HG03432 (cell line): ENCODE measurements at regions not wholly inside any gene's neighbourhood (a gene's known extent, or its start where the extent isn't known, plus 50 kb on each side); places are given as distances from the start of the nearest gene placed in this dataset.
"Not testable (repeated sequence)": the region's sequence is repeated elsewhere in the genome, so short reads cannot be mapped to it uniquely, and the experiment has no call there.

Experiments used
- ATAC-seq: cut with Tn5 transposase; IDR thresholded peaks from one replicate; pipeline ENCODE4 v1.9.1; 2021; ENCODE audit warnings: mild to moderate bottlenecking, moderate library complexity; ENCODE audit not compliant: unreplicated experiment

DNA sequence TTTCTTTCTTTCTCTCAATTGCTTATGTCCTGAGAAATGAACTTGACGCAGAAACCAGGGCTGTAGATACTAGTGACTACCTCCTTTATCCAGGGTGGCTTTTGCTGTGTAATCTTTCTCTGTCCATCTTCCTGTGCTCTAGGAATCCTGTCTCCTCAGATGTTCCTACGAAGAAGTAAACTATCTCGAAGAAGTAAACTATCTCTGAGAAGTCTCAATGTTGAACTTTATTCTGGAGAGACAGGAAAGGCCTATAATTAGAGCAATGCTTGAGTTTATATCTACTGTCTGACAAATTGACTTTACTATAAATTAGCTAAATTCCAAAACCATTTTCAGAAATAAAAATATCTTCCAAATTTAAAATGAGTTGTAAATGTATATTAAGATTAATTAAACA, 541.5 kb upstream of the DPP6 start:
- no peak for ATAC-seq

DNA sequence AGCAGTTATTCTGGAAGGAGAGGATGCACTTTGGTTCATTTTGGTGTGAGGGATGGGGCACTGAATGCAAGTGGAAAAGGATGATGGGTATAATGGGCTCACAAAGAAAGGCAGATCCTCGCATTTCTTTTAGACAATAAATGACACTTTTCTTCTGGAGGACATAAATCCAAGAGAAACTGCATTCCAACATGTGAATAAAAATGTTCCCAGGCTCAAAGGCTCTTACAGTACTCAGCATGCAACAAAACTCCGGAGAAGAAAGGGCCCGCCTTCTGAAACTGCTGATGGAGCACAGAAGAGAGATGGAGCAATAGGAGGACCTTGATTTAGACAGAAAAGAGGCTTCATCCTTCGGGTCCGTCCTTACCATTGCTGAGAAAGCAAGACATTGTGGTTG, 538.2 kb upstream of the DPP6 start:
- ATAC-seq = no peak

DNA sequence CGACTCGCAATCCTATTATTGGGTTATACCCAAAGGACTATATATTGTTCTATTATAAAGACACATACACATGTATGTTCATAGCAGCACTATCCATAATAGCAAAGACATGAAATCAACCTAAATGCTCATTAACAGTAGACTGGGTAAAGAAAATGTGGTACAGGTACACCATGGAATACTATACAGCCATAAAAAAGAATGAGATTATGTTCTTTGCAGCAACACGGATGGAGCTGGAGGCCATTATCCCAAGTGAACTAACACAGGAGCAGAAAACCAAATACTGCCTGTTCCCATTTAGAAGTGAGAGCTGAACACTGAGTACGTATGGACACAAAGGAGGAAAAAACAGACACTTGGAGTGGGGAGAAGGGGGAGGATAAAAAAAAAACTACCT, 536.8 kb upstream of the DPP6 start:
- no peak for ATAC-seq

DNA sequence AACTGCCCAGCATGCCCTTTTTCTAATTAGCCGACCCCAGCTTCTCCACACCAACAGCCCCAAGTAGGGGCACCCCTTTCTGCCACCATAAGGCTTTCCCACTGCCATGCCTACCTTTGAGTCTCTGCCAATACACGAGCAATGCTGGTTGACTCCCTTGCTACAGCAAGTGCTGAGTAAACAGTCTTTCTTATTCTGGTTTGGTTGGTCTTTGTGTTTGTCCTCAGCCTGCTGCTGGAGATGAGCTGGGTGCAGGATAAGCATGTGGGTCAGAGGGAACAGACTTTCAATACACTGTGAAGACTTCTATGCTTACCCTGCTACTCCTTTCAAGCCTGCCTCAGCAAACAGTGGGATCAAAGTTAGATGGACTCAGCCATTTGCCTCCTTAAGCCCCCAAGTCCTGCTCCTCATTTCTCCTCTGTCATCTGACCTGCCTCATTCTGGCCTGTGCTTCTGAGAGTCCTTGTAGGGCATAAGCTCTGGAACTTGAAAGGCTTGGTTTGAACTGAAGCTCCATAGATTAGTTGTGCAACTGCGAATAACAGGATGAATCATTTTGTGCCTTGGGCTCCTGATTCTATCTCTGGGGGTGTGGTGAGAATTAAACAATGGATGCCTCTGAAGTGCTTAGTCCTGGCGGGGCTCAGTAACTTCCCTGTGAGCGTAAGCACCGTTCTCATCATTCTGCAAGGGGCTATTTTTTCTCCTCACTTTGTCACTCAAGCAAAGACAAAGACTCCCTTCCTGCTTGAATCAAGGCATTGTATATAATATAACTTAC, 533.8 kb upstream of the DPP6 start:
- ATAC-seq = no peak

DNA sequence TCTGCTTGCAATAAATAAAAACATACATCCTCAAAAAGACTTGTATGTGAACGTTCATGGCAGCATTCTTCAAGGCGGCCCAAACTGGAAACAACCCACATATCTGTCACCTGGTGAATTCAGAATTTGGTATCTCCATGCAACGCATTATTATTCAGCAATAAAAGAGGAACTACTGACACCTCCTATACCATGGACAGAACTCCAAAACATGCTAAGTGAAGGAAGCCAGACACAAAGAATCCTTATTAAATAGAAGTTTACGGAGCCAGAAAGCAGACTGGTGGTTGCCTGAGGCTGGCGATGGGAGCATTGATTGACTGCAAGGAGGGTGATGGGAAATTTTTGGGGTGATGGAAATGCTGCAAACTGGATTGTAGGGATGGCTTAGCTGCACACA, 530.8 kb upstream of the DPP6 start:
- no peak for ATAC-seq

DNA sequence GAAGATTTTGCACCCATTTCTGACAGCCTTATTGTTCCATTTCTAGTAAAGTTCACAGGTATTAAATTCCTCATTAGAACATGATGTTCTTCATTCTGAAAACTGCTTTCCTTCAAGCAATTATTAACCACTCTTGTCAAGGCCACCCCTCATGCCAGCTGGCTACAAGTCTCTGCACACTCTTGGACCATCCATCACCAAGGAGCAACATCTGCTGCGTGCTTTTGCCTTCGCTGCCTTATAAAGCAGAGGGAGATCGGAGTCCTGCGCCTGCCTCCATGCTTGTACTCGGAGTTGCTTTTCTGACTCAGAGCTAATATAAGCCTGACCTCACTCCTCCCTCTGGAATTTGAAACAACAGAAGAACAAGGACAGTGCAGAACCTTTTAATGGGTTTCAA, 529.9 kb upstream of the DPP6 start:
- ATAC-seq = no peak

DNA sequence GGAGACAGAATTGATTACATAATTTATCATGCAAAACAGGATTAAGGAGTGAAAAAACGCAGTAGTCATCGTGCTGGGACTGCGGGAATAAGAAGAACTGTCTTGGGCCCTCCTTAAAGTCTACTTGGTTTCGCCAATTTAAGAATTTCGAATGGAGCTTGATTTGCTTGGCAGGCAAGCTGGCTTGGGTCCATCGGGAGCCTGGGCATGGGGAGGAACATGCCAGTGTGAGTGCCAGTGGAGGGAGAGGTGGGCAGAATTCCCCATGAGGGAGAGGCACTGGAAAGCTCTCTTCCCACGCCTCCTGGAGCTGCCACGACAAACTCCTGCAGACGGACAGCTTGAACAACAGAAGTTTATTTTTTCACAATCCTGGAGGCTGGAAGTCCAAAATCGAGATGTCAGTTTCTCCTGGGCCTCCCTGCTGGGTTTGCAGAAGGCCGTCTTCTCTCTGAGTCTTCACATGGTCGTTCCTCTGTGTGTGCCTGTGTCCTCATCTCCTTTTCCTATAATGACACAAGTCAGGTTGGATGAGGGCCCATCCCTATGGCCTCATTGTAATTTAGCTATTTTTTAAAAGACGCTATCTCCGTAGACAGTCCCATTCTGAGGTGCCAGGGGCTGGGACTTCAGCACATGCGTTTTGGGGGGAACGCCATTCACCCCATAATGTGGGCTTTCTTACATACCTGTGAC, 528.7 kb upstream of the DPP6 start:
- no peak for ATAC-seq

DNA sequence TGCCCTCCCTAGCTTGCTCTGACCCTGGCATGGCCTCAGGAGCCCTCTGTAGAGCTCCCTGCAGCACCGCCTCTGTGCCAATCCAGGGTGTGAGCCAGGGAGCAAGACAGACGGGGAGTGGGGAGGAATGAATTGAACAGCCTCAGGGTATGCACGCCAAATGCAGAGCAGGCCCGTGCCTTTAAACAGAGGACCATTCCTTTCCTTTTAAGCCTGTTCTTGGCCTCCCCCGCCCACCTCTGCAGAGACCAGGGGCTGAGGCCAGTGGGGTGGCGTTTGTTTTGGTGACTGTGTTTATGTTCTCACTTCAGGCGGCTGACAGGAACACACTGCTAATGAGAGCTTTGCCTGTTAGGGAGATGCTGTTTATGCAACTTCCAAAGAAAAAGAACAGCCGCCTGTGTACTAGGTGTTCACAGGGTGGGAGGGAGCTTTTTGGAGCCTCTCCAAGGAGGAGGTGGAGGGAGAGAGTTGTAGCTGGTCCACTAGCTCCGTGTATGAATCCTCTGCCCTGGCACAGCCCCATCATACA, 528.1 kb upstream of the DPP6 start:
- no peak for ATAC-seq

DNA sequence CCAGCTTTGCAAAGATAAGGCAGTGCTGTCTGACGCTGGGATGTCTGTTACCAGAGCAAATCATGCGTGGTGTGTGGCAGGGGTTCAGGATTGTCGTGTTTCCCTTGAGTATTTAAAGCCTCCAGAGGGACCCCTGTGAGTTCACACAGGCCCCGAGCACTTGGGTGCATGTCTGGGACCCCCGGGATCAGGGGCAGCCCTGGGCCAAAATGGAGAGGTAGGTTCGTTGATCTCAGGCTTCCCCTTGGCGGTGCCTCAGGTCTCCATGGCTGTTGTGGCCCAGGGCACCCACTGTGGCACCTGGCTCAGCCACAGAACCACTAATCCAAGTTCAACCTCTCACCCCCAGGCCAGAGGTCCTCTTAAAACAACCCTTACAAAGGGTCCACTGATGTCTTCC, 523.1 kb upstream of the DPP6 start:
- ATAC-seq = no peak

DNA sequence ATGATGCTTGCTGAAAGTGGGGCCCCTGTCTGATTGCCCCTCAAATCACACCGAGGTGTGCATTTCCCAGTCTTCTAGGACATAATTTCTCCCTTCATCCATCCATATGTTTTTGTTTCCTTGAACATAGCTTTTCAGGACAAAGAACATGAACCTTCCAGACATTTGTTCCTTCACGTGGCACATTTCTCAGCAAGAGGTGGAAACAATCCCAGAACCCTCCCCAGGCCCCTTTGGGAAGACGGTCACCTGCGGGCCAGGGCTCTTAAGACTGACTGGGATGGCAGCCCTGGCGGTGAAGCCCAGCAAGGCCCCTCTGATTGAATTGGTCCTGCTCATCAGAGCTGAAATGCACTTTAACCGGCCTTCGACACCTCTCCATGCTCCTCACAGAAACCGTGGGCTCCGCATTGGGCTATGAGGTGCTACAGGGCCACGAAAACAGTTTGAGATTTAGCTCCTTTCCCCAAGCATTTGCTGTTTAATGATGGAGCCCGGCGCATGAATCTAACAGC, 522.5 kb upstream of the DPP6 start:
- ATAC-seq = no peak

DNA sequence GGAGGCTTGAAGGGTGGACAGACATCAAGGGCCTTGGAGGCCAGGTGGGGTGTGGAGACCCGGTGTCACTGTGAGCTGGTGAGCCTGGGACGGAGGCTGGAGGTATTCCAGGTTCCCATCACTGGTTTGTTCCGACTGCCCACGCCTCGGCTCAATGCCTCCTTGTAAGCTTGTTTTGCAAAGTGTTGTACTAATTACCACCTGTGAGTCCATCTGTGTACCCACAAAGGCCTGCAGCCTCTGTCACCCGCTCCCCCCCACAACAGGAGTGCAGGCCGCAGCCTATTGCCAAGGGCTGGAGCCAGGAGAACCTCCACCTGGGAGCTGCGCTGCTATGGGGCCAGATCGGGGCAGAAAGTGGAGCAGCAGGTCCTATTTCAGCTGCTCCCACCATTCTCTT, 521.8 kb upstream of the DPP6 start:
- no peak for ATAC-seq

DNA sequence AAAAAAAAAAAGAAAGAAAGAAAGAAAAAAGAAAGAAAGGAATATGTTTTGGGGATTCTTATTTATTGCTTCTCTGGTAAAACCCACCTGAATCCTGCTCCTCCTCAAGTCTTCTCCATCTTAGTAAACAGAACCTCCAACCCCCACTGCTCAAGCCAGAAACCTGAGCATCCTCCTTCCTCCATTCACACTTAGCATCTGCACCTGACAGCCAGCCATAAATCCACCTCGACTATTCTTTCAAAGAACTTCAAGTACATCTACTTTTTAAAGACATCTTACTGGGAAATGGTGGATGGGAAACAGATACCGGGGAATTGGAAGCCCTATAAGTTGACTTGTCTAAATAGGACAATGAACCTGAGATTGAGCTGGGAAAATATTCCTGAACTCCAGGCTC, 519.9 kb upstream of the DPP6 start:
- ATAC-seq = no peak

DNA sequence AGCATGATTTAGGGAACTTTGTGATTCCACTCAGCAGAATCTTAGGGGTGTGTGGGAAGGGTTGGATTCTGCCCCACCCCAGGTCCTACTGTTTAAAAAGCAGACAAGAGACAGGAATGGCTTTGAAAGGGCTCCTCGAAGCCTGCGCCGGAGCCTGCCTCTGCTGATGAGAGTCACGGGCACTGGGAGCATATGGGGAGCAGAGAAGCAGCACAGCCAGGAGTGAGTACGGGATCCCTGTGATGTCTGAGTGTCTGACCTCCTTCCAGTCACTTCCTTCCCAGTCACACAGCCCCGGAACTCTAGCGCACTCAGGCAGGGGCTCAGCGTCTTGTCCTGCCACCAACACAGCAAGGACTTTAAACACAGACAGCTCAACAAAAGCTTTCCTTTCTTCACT, 514.9 kb upstream of the DPP6 start:
- ATAC-seq = no peak

DNA sequence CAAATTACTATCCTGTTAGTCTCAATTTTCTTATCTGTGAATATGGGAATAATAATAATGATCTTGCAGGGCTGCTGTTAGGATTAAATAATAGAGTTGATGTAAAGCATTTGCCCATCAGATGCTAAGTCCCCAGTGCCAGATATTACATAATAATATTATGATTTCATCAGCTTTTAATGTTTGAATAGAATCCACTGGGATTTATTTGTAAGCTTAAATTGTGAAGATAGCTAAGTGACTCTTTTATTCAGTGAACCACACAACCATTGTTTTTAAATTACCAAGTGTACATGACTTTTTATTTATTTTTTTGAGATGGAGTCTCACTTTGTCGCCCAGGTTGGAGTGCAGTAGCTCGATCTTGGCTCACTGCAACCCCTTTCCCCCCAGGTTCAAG, 510.3 kb upstream of the DPP6 start:
- ATAC-seq = no peak

DNA sequence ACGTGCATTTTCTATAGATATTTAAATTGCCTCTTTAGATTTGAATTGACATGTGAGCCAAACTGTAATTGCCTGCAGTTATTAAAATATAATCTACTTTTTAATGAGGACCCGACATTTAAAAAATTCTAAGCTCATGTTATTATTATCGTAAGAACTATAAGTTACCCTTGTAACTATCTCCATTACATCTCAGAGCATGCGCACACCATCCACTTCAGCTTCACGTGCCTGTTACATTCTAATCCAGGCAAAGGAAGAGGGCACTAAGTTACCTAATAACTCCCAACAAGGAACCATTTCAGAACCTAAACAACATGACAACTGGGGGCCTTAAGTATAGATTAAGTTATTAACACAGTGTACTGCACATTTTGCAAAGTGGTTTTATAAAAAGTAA, 509.0 kb upstream of the DPP6 start:
- ATAC-seq = no peak

DNA sequence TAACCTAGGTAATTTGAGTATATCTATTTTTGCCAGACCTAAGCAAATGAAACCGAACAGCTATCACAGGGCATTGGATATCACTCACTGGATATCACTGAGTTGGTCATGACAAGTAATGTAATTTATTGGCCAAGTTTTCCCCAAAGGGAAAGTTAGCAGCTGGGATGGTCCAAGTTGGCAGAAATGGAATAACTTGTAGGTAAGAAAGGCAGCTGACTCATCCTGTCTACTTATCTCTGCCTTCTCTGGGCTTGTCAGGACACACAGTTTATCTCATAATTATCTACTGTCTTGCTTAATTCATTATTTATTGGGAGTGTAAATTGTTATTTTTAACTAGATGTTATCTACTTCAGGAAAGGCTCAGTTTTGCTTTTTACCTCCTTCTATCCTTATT, 502.0 kb upstream of the DPP6 start:
- ATAC-seq = no peak

DNA sequence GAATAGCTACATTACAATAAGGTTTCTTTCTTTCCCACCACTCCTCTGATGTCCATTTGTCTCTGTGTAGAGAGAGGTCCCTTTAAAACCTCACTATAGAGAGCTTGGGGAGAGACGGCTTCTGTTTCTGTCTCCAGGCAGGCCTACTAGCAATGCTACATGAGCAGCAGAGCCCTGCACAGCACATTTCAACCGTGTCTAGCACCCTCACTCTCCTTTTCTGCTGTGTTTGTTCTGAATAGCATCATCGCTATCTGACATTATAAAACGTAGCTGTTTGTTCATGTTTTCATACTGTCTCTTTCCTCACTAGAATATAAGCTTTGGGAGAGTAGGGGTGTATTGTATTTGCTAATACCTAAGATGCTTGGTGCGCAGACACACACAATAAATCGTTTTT, 487.8 kb upstream of the DPP6 start:
- no peak for ATAC-seq

DNA sequence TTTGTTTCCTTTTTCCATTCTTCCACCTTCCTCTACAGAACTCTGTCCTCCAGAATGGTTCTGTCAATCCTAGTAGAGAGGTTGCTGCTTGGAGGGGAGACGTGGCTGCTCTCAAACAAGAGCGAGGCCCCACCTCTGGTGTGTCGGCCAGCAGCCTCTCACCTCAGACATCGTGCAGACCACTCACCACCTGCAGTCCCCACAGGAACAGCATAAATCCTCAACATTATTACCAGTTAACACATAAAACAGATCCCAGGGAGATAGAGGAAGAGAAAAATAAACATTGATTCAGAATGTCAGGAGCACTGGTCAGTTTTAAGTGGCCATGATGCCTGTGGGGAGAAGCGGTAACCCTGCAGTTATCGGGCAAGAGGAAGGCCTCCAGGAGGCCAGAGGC, 485.9 kb upstream of the DPP6 start:
- ATAC-seq = no peak

DNA sequence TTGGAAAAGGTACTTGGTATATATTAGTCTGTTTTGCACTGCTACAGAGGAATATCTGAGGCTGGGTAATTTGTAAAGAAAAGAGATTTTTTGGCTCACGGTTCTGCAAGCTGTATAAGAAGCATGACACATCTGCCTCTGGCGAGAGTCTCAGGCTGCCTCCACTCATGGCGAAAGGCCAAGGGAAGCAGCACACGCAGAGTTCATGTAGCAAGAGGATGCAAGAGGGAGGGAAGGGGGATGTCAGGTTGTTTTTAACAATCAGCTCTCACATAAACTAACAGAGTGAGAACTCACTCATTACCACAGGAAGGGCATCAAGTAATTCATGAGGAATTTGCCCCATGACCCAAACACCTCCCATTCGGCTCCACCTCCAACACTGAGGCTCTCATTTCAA, 484.8 kb upstream of the DPP6 start:
- no peak for ATAC-seq

DNA sequence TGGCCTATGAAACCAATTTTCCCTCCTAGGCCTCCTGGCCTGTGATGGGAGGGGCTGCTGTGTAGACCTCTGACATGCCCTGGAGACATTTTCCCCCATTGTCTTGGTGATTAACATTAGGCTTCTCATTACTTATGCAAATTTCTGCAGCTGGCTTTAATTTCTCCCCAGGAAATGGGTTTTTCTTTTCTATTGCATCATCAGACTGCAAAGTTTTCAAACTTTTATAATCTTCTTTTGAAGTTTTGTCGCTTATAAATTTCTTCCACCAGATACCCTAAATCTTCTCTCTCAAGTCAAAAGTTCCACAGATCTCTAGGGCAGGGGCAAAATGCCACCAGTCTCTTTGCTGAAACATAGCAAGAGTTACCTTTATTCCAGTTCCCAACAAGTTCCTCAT, 482.7 kb upstream of the DPP6 start:
- ATAC-seq = not testable (repeated sequence)

DNA sequence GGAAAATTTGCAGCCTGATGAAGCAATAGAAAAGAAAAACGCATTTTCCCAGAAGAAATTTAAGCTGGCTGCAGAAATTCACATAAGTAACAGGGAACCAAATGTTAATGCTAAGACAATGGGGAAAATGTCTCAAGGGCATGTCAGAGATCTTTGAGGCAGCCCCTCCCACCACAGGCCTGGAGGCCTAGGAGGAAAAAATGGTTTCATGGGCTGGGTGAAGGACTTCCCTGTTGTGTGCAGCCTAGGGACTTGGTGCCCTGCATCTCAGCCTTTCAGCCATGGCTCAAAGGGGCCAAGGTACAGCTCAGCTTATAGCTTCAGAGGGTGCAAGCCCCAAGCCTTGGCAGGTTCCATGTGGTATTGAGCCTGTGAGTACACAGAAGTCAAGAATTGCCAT, 476.1 kb upstream of the DPP6 start:
- ATAC-seq = no peak

DNA sequence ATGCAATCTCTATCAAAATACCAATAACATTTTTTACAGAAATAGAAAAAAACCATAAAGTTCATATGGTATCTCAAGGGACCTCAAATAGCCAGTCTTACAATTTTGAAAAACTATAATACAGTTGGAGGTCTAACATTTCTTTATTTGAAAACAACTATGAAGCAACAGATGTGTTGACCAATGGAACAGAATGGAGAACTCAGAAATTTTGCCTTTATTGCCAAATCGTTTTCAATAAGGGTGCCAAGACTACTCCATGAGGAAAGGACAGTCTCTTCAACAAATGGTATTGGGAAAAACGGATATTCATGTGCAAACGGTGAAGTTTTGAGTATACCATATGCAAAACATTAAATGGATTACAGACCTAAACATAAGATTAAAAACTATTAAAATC, 470.8 kb upstream of the DPP6 start:
- ATAC-seq = no peak
